Left ventricle myocardium inferior (tissue), 1 donor: ENCODE measurements at regions not wholly inside any gene's neighbourhood (a gene's known extent, or its start where the extent isn't known, plus 50 kb on each side); places are given as distances from the start of the nearest gene placed in this dataset.

Source experiments
- DNase-seq: peaks from one replicate; pipeline ENCODE4 v3.0.0-alpha.2; 2020
- H3K27ac ChIP-seq: fragments of 200-600 bp; replicated peaks from 2 replicates; pipeline ENCODE4 v1.8.0; 2021
- H3K27me3 ChIP-seq: fragments of 200-600 bp; 2 replicates; pipeline ENCODE4 v1.8.0; 2021; ENCODE audit warnings: low read depth
- H3K36me3 ChIP-seq: fragments of 200-600 bp; 2 replicates; pipeline ENCODE4 v1.8.0; 2021
- H3K4me1 ChIP-seq: fragments of 200-600 bp; 2 replicates; pipeline ENCODE4 v1.8.0; 2021
- H3K4me3 ChIP-seq: fragments of 200-600 bp; 2 replicates; pipeline ENCODE4 v1.8.0; 2021; ENCODE audit warnings: mild to moderate bottlenecking, moderate library complexity
- H3K9me3 ChIP-seq: fragments of 200-600 bp; replicated peaks from 2 replicates; pipeline ENCODE4 v1.8.0; 2021
- CTCF ChIP-seq: fragments of 200-600 bp; IDR thresholded peaks from 2 replicates; pipeline ENCODE4 v1.8.0; 2021; ENCODE audit warnings: antibody characterized with exemption, mild to moderate bottlenecking, borderline replicate concordance
- intact Hi-C: fragments of 100-400 bp; cut with micrococcal nuclease; formaldehyde crosslinking; loops from one replicate; pipeline ENCODE4 v1.11.0; 2022
- donor health status: DM: no; HTN: yes; CAD: no; lungs with severe emphysema.

GRCh38 chr20:39453890-39454289 is 491.7 kb downstream of the DHX35 start:
- intact Hi-C loops: no loop called here
- Histone ChIP-seq H3K4me1 (no peaks in the 10 kb centered on the region), H3K4me3 (no peak overlapping the region), H3K9me3 (no peaks in the 10 kb centered on the region), H3K27ac (no peak overlapping the region), H3K27me3 (peaks cover 13% of the 10 kb centered on the region), H3K36me3 (no peaks in the 10 kb centered on the region)
- no peak for DNase-seq
- TF ChIP-seq CTCF: no peak

GRCh38 chr20:39452583-39453340 is 490.6 kb downstream of the DHX35 start:
- Histone ChIP-seq H3K9me3 (no peaks in the 10 kb centered on the region), H3K27ac (no peak overlapping the region), H3K27me3 (peaks cover 13% of the 10 kb centered on the region), H3K36me3 (no peaks in the 10 kb centered on the region), H3K4me1 (no peaks in the 10 kb centered on the region), H3K4me3 (no peak overlapping the region)
- no peak for DNase-seq
- intact Hi-C loops: no loop called here
- TF ChIP-seq CTCF: no peak

- intact Hi-C loops: no loop called here
- H3K4me1 ChIP-seq: no peaks in the 10 kb centered on the region
- TF ChIP-seq CTCF: no peak
- no peaks in the 10 kb centered on the region for H3K9me3 ChIP-seq
- no peak for DNase-seq
- H3K27me3 ChIP-seq: peaks cover 13% of the 10 kb centered on the region
- H3K27ac ChIP-seq: no peak overlapping the region
- H3K4me3 ChIP-seq: no peak overlapping the region
- H3K36me3 ChIP-seq: no peaks in the 10 kb centered on the region
Measured at GRCh38 chr20:39451386-39451785, 489.2 kb downstream of the DHX35 start.

- no peak overlapping the region for H3K4me3 ChIP-seq
- intact Hi-C loops: no loop called here
- no peaks in the 10 kb centered on the region for H3K9me3 ChIP-seq
- no peak overlapping the region for H3K27ac ChIP-seq
- peaks cover 4% of the 10 kb centered on the region for H3K27me3 ChIP-seq
- H3K36me3 ChIP-seq: no peaks in the 10 kb centered on the region
- no peaks in the 10 kb centered on the region for H3K4me1 ChIP-seq
- no peak for DNase-seq
- no peak for TF ChIP-seq CTCF
Measured at GRCh38 chr20:39446397-39446796, 484.3 kb downstream of the DHX35 start.

- no peaks in the 10 kb centered on the region for H3K36me3 ChIP-seq
- no peak overlapping the region for H3K27ac ChIP-seq
- no peaks in the 10 kb centered on the region for H3K9me3 ChIP-seq
- no peak for DNase-seq
- no peak overlapping the region for H3K4me3 ChIP-seq
- no peaks in the 10 kb centered on the region for H3K4me1 ChIP-seq
- peaks cover 4% of the 10 kb centered on the region for H3K27me3 ChIP-seq
- no peak for TF ChIP-seq CTCF
- intact Hi-C loops: no loop called here
Measured at GRCh38 chr20:39445095-39445494, 483.0 kb downstream of the DHX35 start.
